Glutamatergic neuron (in vitro differentiated cells): ENCODE measurements at regions not wholly inside any gene's neighbourhood (a gene's known extent, or its start where the extent isn't known, plus 50 kb on each side); places are given as distances from the start of the nearest gene placed in this dataset.

ENCODE experiments used
- DNase-seq: peaks from one replicate; pipeline ENCODE4 v3.0.0; 2022
- H3K27ac Mint-ChIP-seq: one replicate; pipeline ENCODE4 v1.8.0; 2020; ENCODE audit warnings: mild to moderate bottlenecking, mixed read lengths, inconsistent platforms; ENCODE audit not compliant: unreplicated experiment
- H3K27me3 Mint-ChIP-seq: one replicate; pipeline ENCODE4 v1.8.0; 2020; ENCODE audit warnings: mild to moderate bottlenecking, moderate library complexity, mixed read lengths, inconsistent platforms; ENCODE audit not compliant: unreplicated experiment
- H3K36me3 Mint-ChIP-seq: one replicate; pipeline ENCODE4 v1.8.0; 2020; ENCODE audit warnings: mild to moderate bottlenecking, mixed read lengths, inconsistent platforms; ENCODE audit not compliant: unreplicated experiment
- H3K4me1 Mint-ChIP-seq: one replicate; pipeline ENCODE4 v1.8.0; 2020; ENCODE audit warnings: mild to moderate bottlenecking, low read depth, mixed read lengths, inconsistent platforms; ENCODE audit not compliant: unreplicated experiment
- H3K4me3 Mint-ChIP-seq: one replicate; pipeline ENCODE4 v1.8.0; 2020; ENCODE audit warnings: mild to moderate bottlenecking, mixed read lengths, inconsistent platforms; ENCODE audit not compliant: unreplicated experiment
- H3K9me3 Mint-ChIP-seq: one replicate; pipeline ENCODE4 v1.8.0; 2020; ENCODE audit warnings: mild to moderate bottlenecking, moderate library complexity, mixed read lengths, inconsistent platforms; ENCODE audit not compliant: unreplicated experiment
- CTCF ChIP-seq: fragments of 200-600 bp; sonication (generic); IDR thresholded peaks from one replicate; pipeline ENCODE4 v1.5.0; 2021; ENCODE audit not compliant: partially characterized antibody, unreplicated experiment

- no peak overlapping the region for H3K27ac Mint-ChIP-seq
- peaks cover 5% of the 10 kb centered on the region for H3K27me3 Mint-ChIP-seq
- no peak for TF ChIP-seq CTCF
- no peak for DNase-seq
- peaks cover 26% of the 10 kb centered on the region for H3K4me1 Mint-ChIP-seq
- H3K36me3 Mint-ChIP-seq: no peaks in the 10 kb centered on the region
- H3K9me3 Mint-ChIP-seq: peaks cover 9% of the 10 kb centered on the region
- no peak overlapping the region for H3K4me3 Mint-ChIP-seq
These were observed 223.8 kb upstream of the SERP2 start for GRCh38 chr13:44149821-44150220.

- H3K4me3 Mint-ChIP-seq: no peak overlapping the region
- H3K27me3 Mint-ChIP-seq: peaks cover 5% of the 10 kb centered on the region
- peak overlapping the region; percentile 83 for H3K27ac Mint-ChIP-seq
- H3K36me3 Mint-ChIP-seq: no peaks in the 10 kb centered on the region
- DNase-seq: no peak
- no peak for TF ChIP-seq CTCF
- peaks cover 32% of the 10 kb centered on the region for H3K4me1 Mint-ChIP-seq
- peaks cover 7% of the 10 kb centered on the region for H3K9me3 Mint-ChIP-seq
These were observed 222.2 kb upstream of the SERP2 start for GRCh38 chr13:44151474-44151873.

GRCh38 chr13:44153496-44153895 lies 220.1 kb upstream of the SERP2 start:
- Mint-ChIP-seq H3K27me3 (peaks cover 5% of the 10 kb centered on the region), H3K9me3 (peaks cover 7% of the 10 kb centered on the region), H3K36me3 (no peaks in the 10 kb centered on the region), H3K4me3 (no peak overlapping the region), H3K27ac (no peak overlapping the region), H3K4me1 (peaks cover 25% of the 10 kb centered on the region)
- no peak for TF ChIP-seq CTCF
- DNase-seq: no peak

DNA sequence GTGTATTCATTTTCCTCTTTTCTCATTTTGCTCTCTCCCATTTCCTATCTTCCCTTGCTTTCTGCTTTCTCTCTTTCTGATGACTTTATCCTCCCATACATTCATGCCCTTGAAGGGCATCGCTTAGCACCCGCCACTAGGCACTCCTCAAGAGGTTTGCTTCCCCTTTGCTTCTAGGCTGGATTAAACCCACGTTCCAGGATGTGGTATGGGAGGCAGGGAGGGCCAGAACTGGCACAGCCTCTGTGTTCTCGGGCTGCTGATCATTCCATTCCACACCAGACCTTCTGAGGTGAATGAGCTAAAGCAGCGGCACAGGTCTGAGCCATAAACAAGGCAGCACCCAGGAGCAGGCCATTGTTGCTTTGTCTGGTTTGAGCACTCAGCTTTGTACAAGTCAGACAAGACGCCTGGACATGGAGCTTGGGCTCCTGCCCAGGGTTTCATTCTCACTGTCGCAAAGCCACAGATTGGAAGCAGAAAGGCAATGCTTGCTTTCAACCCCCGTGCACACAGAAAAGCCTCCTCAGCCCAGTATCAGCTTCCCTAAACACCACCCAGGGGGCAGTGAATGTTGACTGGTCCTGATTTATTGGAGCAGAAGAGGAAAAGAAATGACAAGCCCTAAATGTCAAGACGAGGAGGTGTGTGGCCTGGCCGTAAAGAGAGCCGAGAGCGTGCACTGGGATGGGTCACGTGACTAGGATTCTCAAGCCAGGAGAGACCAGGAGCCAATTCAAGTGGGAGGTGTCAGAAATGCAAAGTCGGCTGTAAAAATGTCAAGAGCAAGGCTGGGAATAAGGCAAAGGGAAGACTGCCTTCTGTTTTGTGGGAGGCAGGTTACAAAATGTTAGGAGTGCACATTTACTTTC lies 218.0 kb upstream of the SERP2 start:
- H3K27me3 Mint-ChIP-seq: peaks cover 4% of the 10 kb centered on the region
- no peak for TF ChIP-seq CTCF
- H3K4me3 Mint-ChIP-seq: no peak overlapping the region
- no peak for DNase-seq
- no peaks in the 10 kb centered on the region for H3K36me3 Mint-ChIP-seq
- H3K4me1 Mint-ChIP-seq: peaks cover 26% of the 10 kb centered on the region
- no peak overlapping the region for H3K27ac Mint-ChIP-seq
- H3K9me3 Mint-ChIP-seq: peaks cover 6% of the 10 kb centered on the region

DNA sequence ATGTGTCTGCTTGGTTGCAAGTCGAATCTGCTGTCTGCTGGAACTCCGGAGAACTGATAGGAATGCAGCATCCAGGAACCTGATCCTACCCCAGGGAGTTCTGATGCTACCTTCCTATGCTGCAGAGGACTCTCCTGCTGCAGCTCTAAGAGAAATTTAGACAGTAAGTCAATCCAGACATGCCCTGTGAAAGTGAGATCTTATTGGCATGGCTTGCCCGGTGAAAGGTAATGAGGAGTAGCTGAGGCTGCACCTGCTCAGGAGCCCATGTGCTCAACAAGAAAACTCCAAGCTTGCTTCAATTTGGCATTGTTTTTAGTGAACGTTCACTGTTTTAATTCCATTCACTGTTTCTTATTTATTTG lies 217.3 kb upstream of the SERP2 start:
- TF ChIP-seq CTCF: no peak
- H3K27ac Mint-ChIP-seq: no peak overlapping the region
- no peak for DNase-seq
- peaks cover 4% of the 10 kb centered on the region for H3K27me3 Mint-ChIP-seq
- H3K4me3 Mint-ChIP-seq: no peak overlapping the region
- peaks cover 23% of the 10 kb centered on the region for H3K4me1 Mint-ChIP-seq
- H3K36me3 Mint-ChIP-seq: no peaks in the 10 kb centered on the region
- peaks cover 6% of the 10 kb centered on the region for H3K9me3 Mint-ChIP-seq
